ENCODE measurements at regions not wholly inside any gene's neighbourhood (a gene's known extent, or its start where the extent isn't known, plus 50 kb on each side); places are given as distances from the start of the nearest gene placed in this dataset.
"Not testable (repeated sequence)": the region's sequence is repeated elsewhere in the genome, so short reads cannot be mapped to it uniquely, and the experiment has no call there.

- DNase-seq: no peak
These were observed 63.9 kb downstream of the NFKBIZ start for GRCh38 chr3:101913168-101913567.

GRCh38 chr3:101917761-101918160 is 68.4 kb downstream of the NFKBIZ start:
- not testable (repeated sequence) for DNase-seq

DNA sequence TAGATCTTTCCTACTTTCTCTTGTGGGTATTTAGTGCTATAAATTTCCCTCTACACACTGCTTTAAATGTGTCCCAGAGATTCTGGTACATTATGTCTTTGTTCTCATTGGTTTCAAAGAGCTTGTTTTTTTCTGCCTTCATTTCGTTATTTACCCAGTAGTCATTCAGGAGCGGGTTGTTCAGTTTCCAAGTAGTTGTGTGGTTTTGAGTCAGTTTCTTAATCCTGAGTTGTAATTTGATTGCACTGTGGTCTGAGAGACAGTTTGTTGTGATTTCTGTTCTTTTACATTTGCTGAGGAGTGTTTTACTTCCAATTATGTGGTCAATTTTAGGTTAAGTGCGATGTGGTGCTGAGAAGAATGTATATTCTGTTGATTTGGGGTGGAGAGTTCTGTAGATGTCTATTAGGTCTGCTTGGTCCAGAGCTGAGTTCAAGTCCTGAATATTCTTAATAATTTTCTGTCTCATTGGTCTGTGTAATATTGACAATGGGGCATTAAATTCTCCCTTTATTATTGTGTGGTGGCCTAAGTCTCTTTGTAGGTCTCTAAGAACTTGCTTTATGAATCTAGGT is 72.9 kb downstream of the NFKBIZ start:
- DNase-seq: not testable (repeated sequence)

GRCh38 chr3:101924621-101925020 is 75.3 kb downstream of the NFKBIZ start:
- DNase-seq: not testable (repeated sequence)

DNA sequence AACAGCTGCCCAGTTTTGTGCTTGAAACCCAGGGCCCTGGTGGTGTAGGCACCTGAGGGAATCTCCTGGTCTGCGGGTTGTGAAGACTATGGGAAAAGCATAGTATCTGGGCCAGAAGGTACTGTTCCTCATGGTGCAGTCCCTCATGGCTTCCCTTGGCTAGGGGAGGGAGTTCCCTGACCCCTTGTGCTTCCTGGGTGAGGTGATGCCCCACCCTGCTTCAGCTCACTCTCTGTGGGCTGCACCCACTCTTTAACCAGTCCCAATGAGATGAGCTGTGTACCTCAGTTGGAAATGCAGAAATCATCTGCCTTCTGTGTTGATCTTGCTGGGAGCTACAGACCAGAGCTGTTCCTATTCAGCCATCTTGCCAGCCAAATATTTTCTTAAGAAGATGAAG is 75.8 kb downstream of the NFKBIZ start:
- DNase-seq: not testable (repeated sequence)

DNA sequence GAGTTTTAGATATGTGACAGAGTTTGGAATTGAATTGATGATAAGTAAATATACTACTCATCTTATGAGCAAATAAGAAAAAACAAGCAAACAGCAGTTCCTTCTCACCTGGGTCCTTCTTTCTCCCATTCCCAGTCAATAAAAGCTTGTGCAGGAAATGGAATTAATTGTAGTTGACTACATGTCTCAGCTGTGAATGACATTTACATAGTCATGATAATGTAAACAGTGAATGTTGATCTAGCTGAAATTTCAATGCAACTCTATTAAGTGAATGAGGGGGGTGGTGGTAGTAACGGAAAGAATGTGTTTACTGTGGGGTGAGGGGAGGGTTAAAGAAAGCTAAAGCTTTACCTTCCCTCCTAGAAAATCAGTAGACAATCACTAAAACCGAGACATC is 76.2 kb downstream of the NFKBIZ start:
- DNase-seq: no peak

DNA sequence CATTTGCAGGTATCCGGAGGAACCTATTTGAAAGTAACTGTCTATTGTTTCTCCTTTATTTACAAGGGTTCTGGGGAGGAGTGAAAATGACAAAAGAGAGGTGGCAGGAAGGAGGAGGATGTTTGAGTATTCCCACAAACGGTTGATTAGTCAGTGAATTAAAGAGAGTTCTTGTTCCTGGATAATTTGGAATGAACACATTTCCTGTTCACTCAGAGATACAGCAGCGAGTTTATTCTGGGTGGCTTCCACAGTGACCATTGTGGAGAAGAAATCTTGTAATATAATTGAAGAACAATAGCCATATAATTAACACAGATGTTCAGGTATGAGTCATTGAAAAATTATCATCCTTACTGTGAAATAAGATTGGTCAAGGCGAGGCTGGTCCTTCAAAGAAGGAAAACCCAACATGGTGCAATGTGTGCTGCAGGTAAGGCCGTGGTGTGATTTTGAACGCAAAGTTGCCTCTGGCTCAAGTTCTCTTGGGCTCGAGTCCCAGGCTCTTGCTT is 77.3 kb downstream of the NFKBIZ start:
- no peak for DNase-seq

GRCh38 chr3:101928890-101929289 is 79.6 kb downstream of the NFKBIZ start:
- DNase-seq: peak; percentile 20

DNA sequence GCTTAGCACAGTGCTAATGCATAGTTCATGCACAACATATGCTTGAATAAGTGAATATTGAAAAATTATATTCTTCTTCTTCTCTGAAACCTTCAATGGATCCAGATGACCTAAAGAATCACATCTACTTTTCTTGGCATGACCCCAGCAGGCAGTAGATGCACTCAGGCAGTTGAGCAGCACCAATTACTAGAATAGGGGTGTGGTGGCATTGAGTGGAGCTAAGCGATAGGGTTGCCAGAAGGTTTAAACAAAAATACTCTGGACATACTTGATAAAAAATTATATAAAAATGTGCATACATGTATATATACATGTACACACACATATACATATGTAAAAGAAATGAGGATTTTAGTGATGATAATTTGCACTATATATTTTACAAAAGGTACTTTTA is 81.8 kb downstream of the NFKBIZ start:
- no peak for DNase-seq

DNA sequence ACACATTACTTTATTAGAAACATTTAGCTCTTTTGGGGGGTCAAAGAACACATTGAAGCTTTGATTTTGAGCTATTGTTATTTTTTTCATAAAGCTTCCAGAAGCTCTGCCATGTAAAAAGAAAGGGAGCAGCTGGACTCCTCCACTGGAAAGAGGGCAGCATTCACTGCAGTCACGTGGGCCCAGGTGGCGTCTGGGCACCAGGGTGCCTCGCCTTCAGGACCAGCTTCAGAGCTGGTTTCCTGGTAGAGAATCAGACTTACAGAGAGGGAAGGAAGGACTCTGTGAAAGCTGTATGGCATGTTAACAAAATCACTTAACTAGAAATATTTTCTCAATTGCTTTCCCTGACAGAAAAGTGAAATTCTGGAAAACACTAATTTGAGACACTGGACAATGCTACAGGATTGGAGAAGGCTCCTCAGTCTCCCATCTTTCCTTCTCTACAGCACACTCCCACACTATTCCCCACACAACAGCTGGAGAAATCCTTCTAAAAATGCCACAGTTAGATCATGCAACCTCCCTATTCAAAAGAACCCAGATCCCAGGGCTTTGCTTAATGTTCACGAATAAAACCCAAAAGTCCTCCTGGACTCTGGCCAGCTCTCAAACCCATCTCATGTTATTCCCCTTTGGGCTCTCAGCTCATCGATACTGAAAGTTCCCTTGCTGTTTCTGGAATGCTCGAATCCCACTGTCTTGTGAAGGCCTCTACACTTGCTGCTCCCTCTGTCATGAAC is 83.2 kb downstream of the NFKBIZ start:
- no peak for DNase-seq

DNA sequence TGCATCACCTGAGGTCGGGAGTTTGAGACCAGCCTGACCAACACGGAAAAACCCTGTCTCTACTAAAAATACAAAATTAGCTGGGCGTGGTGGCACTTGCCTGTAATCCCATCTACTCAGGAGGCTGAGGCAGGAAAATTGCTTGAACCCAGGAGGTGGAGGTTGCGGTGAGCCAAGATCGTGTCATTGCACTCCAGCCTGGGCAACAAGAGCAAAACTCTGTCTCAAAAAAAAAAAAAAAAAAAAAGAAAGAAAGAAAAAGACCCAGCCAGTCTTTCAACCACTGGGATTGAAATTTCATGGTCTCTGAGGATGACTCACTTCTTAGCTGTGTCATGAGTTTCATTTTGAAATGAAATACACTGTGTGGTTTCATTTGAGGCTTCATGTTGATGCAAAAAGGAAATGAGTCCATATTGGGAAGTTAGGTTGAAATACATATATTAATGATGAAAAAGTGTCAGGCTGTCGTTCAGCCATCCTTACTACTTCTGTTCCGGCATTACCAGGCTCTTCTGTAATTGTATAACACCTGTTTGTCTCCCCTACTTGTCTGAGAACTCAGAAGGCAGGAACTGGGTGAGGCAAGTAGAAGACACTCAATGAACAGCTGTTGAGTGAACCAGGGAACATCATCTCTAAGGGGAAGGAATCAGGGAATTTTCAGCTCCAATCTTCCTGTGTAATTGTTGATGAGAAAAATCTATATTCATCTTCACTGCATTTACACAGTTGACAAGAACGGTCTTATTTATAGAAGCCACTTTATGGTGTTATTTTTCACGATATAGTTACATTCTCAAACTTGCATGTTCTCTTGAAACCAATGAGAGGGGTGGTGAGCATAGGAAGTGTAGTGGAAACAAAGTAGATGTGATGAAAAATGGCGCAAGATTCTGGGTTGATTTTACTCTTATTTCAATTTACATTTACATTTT is 87.4 kb downstream of the NFKBIZ start:
- no peak for DNase-seq

DNA sequence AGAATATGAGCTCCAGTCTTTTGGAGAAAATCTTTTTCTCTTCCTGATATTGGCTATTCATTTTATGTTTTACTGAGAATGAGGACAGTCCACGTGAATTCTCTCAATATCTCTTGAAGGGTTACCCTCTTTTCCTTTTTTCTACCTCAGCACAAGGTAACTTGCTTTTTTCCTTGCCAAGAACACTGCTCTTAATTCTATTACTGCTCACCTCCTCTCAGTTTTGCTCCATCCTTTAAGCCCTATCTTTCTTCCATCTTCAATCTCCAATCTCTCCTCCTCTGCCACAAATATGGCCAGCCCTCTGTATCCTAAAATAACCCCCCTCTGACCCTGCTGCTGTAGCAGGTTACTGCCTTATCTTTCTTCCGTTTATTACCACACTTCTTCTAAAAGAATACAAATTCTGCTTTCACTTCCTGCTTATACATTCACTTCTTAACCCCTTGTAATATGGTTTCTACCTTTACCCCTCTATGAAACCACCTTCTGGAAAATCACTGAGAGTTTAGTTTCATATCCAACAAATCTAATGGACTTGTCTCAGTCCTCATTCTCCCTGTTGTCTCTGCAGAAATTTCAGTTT is 89.0 kb downstream of the NFKBIZ start:
- no peak for DNase-seq

DNA sequence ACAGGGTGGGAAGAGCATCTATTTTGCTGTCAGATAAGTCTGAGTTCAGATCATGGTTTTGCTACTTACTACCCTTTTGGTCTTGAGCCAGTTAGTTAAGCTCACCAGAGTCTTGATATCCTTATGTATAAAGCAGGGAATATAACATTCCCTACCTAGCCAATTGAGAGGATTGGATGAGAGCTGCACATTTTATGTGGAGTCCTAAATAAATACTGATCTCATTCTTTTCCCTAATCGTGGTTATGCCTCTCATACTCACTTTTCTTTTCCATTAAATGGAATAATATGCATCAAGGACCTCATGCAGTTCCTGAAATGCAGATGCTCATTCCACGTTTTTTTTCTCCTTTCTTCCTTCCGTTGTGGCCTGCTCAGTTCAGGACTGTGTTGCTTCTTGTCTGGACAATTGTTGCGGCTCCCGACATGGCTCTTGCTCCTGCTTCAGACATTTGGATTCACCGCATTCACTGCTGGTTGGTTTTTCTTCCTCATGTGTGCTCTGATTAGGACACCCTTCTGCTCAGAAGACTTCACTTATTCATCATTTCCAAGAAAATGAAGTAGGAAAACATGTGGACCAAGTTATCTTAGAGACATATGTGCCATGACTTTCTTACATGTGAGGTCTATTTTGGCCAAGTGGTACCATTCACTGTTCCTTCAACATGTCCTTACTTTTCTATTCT is 90.2 kb downstream of the NFKBIZ start:
- DNase-seq: no peak

DNA sequence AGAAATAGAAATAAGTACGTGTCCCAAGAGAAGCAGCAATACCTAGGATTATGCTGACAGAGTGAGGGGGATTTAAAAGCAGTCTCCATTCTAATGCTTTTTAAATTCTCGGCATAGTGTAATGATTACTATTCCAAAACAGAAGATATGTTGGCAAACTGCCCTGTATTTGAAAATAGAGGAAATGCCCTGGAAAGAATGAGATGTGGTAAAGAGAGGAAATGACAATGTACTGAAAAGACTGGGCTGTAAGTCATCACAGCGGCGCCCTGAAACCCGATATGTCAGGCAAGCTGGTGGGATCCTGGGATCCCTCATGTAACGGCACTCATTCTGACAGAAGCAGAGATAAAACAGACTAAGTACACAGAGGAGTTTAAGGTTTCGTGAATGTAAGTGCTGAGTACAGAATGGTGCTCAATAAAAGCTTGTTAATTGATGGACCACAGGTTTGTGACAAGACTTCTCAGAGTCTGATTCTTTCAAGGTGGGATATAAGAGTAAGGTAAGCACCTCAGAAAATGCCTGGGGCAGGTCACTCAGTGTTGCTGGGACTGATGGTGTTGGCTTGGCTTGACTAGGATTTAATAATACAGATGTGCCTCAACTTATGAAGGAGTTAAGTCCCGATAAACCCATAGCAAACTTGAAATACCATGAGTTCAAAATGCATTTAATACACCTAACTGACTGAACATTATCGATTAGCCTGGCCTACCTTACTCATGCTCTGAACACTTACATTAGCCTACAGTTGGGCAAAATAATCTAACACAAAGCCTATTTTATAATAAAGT is 91.4 kb downstream of the NFKBIZ start:
- DNase-seq: no peak

DNA sequence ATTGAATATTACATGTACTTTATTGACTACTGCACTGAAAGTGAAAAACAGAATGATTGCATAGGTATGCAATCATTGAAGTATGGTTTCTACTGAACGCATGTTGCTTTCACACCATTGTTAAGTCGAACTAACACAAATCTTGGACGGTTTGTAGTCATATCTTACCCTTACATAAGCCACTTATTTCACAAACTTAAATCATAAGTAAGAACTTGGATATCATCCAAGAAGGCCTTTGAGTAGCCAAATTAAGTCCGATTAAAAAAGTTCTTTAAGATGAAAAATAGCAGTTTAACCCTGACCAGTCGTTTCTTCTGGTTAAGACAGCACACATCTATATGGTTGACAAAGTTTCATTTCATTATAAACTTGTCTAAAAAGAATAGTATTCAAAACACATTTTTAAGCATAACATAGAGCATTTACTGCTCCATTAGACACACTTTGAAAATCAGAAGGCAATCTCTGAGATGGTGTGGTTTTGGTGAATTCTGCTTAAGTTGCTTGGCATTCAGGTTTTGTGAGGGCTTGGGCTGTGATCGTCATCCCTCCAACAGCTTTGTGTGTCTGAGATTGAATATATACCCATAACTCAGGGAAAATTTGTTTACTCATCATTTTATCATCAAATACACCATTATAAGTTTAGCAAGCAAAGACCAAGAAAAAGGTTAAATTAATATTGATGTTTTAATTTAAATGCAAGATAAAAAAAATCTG is 92.2 kb downstream of the NFKBIZ start:
- DNase-seq: no peak

DNA sequence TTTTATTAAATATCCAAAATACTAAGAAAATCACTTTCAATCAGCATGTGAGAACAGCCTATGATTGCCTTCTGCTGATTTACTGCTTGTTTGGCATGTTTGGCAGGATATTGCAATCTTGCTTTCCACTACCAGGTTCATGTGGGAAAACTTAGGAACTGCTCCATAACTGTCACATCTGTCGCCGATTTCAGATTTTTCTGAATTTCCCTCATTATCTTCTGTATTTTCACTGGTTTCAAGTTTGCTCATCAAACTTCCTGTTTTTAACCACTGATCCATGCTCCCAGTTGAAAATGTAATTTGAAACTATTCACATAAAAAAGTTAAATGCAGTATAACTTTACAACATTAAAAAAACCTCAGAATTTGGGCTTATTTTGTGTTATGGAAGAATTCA is 93.0 kb downstream of the NFKBIZ start:
- DNase-seq: no peak

- DNase-seq: no peak
These were observed 93.7 kb downstream of the NFKBIZ start for GRCh38 chr3:101943029-101943428.

GRCh38 chr3:101944308-101944707 is 95.0 kb downstream of the NFKBIZ start:
- DNase-seq: no peak

GRCh38 chr3:101945980-101946379 is 96.7 kb downstream of the NFKBIZ start:
- no peak for DNase-seq

GRCh38 chr3:101946906-101947305 is 97.6 kb downstream of the NFKBIZ start:
- no peak for DNase-seq

DNA sequence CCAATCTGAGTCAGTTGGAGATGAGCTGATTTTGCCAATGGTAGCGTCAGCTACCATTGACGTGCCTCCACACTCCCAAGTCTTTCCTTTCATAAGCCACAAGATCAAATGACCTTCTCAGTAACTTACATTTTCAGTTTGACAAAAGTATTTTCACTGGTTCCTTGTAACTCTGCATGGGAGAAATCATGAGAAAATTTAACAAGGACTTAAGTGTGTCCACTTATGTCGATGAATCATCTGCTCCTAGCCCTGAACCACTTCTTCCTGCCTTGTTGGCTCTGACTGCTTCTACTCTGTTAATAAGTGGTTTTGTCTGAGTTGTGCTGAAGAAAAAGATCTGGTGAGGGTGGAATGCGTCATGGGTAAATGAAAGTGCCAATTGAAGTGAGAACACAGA is 101.2 kb downstream of the NFKBIZ start:
- DNase-seq: no peak

Measured in 8988T (cell line).